H1 (cell line): ENCODE measurements at regions not wholly inside any gene's neighbourhood (a gene's known extent, or its start where the extent isn't known, plus 50 kb on each side); places are given as distances from the start of the nearest gene placed in this dataset.

Experiments used
- CTCF ChIA-PET: fragments of 300-600 bp; sonication (Branson Sonifier 250); formaldehyde crosslinking; loops from one replicate; lab custom pipeline; 2021; ENCODE audit not compliant: partially characterized antibody; lab: Charles Lee
- POLR2A ChIA-PET: fragments of 300-600 bp; sonication (Branson Sonifier 250); formaldehyde crosslinking; loops from one replicate; lab custom pipeline; 2021; ENCODE audit warnings: inconsistent platforms; ENCODE audit not compliant: partially characterized antibody; lab: Charles Lee
- DNase-seq, 2 experiments: peaks; one replicate each; pipeline versions ENCODE4 v3.0.0 to v3.0.0-alpha.2; 2010 to 2022; ENCODE audit warnings: low spot score in 2 of 2, low read depth in 1 of 2, mixed read lengths in 1 of 2
- FAIRE-seq: peaks from 2 replicates; lab custom pipeline; 2011; peaks lifted over from hg19 to GRCh38; lab: Jason Lieb, UNC
- H2AFZ ChIP-seq: 2 replicates; pipeline ENCODE4 v1.8.1; 2012; ENCODE audit warnings: low read length, inconsistent platforms
- H2AK5ac ChIP-seq: 2 replicates; pipeline ENCODE4 v1.6.1; 2013; ENCODE audit warnings: low read depth, low read length
- H2BK120ac ChIP-seq: replicated peaks from 2 replicates; pipeline ENCODE3; 2013; ENCODE audit warnings: low read depth, low read length, inconsistent platforms
- H2BK12ac ChIP-seq: 2 replicates; pipeline ENCODE4 v1.6.1; 2013; ENCODE audit warnings: low read depth, low read length
- H2BK15ac ChIP-seq: 2 replicates; pipeline ENCODE4 v1.6.1; 2013; ENCODE audit warnings: low read length
- H2BK20ac ChIP-seq: 2 replicates; pipeline ENCODE4 v1.6.1; 2013; ENCODE audit warnings: low read length
- H2BK5ac ChIP-seq: 2 replicates; pipeline ENCODE4 v1.6.1; 2013; ENCODE audit warnings: low read depth, low read length
- H3K14ac ChIP-seq: 2 replicates; pipeline ENCODE4 v1.6.1; 2013; ENCODE audit warnings: inconsistent platforms; ENCODE audit not compliant: insufficient read length
- H3K18ac ChIP-seq: 2 replicates; pipeline ENCODE4 v1.6.1; 2013; ENCODE audit warnings: low read length; ENCODE audit errors: extremely low read depth
- H3K23ac ChIP-seq: 2 replicates; pipeline ENCODE4 v1.6.1; 2013; ENCODE audit warnings: inconsistent platforms; ENCODE audit not compliant: insufficient read length
- H3K23me2 ChIP-seq: 2 replicates; pipeline ENCODE4 v1.6.1; 2013; ENCODE audit warnings: low read depth, low read length
- H3K27ac ChIP-seq: 2 replicates; pipeline ENCODE4 v1.6.1; 2011; ENCODE audit warnings: low read depth, low read length, inconsistent platforms
- H3K27me3 ChIP-seq, 4 experiments: replicated peaks in 1 of 4; 1 replicate in 1 of 4; 2 replicates in 3 of 4; pipeline versions ENCODE4 v1.6.1 to v1.8.1; 2011 to 2013; ENCODE audit warnings: low read length in 3 of 4, mild to moderate bottlenecking in 3 of 4, inconsistent platforms in 2 of 4, mixed read lengths in 2 of 4, moderate library complexity in 1 of 4; ENCODE audit not compliant: control insufficient read depth in 3 of 4, insufficient read depth in 3 of 4; ENCODE audit errors: extremely low read depth in 1 of 4
- H3K36me3 ChIP-seq, 4 experiments: 2 replicates each; pipeline versions ENCODE4 v1.6.1 to v1.8.1; 2011 to 2013; ENCODE audit warnings: mild to moderate bottlenecking in 4 of 4, low read length in 3 of 4, moderate library complexity in 2 of 4, control low read depth in 1 of 4, inconsistent platforms in 1 of 4; ENCODE audit not compliant: insufficient read depth in 4 of 4, control insufficient read depth in 2 of 4
- H3K4ac ChIP-seq: replicated peaks from 2 replicates; pipeline ENCODE3; 2013; ENCODE audit warnings: low read length, low read depth, mixed read lengths, inconsistent platforms; ENCODE audit not compliant: insufficient read length
- H3K4me1 ChIP-seq, 4 experiments: replicated peaks in 1 of 4; 1 replicate in 1 of 4; 2 replicates in 3 of 4; pipeline versions ENCODE4 v1.6.1 to v1.8.1; 2011 to 2013; ENCODE audit warnings: low read length in 3 of 4, inconsistent platforms in 2 of 4, mixed read lengths in 1 of 4; ENCODE audit not compliant: insufficient read depth in 4 of 4, control insufficient read depth in 3 of 4
- H3K4me2 ChIP-seq, 2 experiments: 2 replicates each; pipeline versions ENCODE4 v1.6.1 to v1.8.1; 2011 to 2013; ENCODE audit warnings: low read depth in 2 of 2, low read length in 2 of 2, control low read depth in 1 of 2, inconsistent platforms in 1 of 2, mild to moderate bottlenecking in 1 of 2; ENCODE audit not compliant: insufficient read depth in 1 of 2
- H3K4me3 ChIP-seq, 4 experiments: fragments of 200-600, 300-600 bp in 1 of 4; sonication (generic), shearing (Covaris generic), sonication (Bioruptor Twin) in 1 of 4; 2 replicates each; pipeline versions ENCODE4 v1.5.1 to v1.8.1; 2011 to 2016; ENCODE audit warnings: low read length in 4 of 4, low read depth in 3 of 4, control low read depth in 2 of 4, inconsistent platforms in 2 of 4, mild to moderate bottlenecking in 2 of 4, mixed read lengths in 1 of 4, moderate library complexity in 1 of 4; ENCODE audit not compliant: insufficient read depth in 2 of 4; ENCODE audit errors: extremely low read depth in 1 of 4
- H3K56ac ChIP-seq: replicated peaks from 2 replicates; pipeline ENCODE3; 2013; ENCODE audit warnings: low read depth, mild to moderate bottlenecking, mixed read lengths, low read length, inconsistent platforms; ENCODE audit not compliant: insufficient read length
- H3K79me1 ChIP-seq: 2 replicates; pipeline ENCODE4 v1.6.1; 2013; ENCODE audit warnings: low read depth, low read length, control low read depth
- H3K79me2 ChIP-seq, 2 experiments: 2 replicates each; pipeline versions ENCODE4 v1.6.1 to v1.8.1; 2012 to 2013; ENCODE audit warnings: low read length in 2 of 2, mild to moderate bottlenecking in 2 of 2, inconsistent platforms in 1 of 2; ENCODE audit not compliant: insufficient read depth in 2 of 2, control insufficient read depth in 1 of 2
- H3K9ac ChIP-seq, 4 experiments: replicated peaks in 1 of 4; 1 replicate in 1 of 4; 2 replicates in 3 of 4; pipeline versions ENCODE4 v1.6.1 to v1.8.1; 2011 to 2013; ENCODE audit warnings: low read depth in 3 of 4, low read length in 3 of 4, control low read depth in 2 of 4, mild to moderate bottlenecking in 2 of 4, moderate library complexity in 2 of 4, inconsistent platforms in 1 of 4; ENCODE audit errors: extremely low read depth in 1 of 4
- H3K9me3 ChIP-seq, 2 experiments: 2 replicates each; pipeline versions ENCODE4 v1.6.1 to v1.8.1; 2012 to 2013; ENCODE audit warnings: mild to moderate bottlenecking in 2 of 2, moderate library complexity in 2 of 2, control low read depth in 1 of 2, inconsistent platforms in 1 of 2, low read depth in 1 of 2, low read length in 1 of 2, mixed read lengths in 1 of 2; ENCODE audit not compliant: insufficient read depth in 2 of 2
- H4K20me1 ChIP-seq, 2 experiments: replicated peaks in 1 of 2; 2 replicates each; pipeline versions ENCODE3 to v1.8.1; 2011 to 2013; ENCODE audit warnings: inconsistent platforms in 2 of 2, low read length in 2 of 2, mild to moderate bottlenecking in 1 of 2; ENCODE audit not compliant: insufficient read depth in 2 of 2, control insufficient read depth in 1 of 2
- H4K5ac ChIP-seq: 2 replicates; pipeline ENCODE4 v1.6.1; 2013; ENCODE audit warnings: low read length, low read depth, mixed read lengths, inconsistent platforms; ENCODE audit not compliant: insufficient read length
- H4K8ac ChIP-seq: 2 replicates; pipeline ENCODE4 v1.8.0; 2013; ENCODE audit warnings: mild to moderate bottlenecking, moderate library complexity, low read length, inconsistent platforms; ENCODE audit not compliant: insufficient read depth; ENCODE audit errors: extremely low read depth
- H4K91ac ChIP-seq: replicated peaks from 2 replicates; pipeline ENCODE3; 2013; ENCODE audit warnings: low read length, mixed read lengths, inconsistent platforms; ENCODE audit not compliant: insufficient read length
- CTCF ChIP-seq, 3 experiments: IDR thresholded peaks; 1 replicate in 2 of 3; 2 replicates in 1 of 3; pipeline versions ENCODE4 v1.5.1 to v1.6.1; 2011; ENCODE audit warnings: low read length in 3 of 3, mild to moderate bottlenecking in 3 of 3, inconsistent platforms in 2 of 3, low read depth in 1 of 3, moderate library complexity in 1 of 3; ENCODE audit not compliant: insufficient read depth in 1 of 3; ENCODE audit errors: control extremely low read depth in 1 of 3
- FOSL1 ChIP-seq: IDR thresholded peaks from 2 replicates; pipeline ENCODE4 v1.6.1; 2011; ENCODE audit warnings: mild to moderate bottlenecking, low read depth, low read length, moderate library complexity; ENCODE audit not compliant: insufficient read depth
- RAD21 ChIP-seq, 2 experiments: IDR thresholded peaks in 1 of 2; conservative IDR thresholded peaks in 1 of 2; 2 replicates each; pipeline ENCODE4 v1.6.1; 2011; ENCODE audit warnings: low read depth in 2 of 2, low read length in 2 of 2, improper control_type of control experiment in 1 of 2, inconsistent platforms in 1 of 2, mild to moderate bottlenecking in 1 of 2, moderate library complexity in 1 of 2
- RNF2 ChIP-seq: fragments of 200-900, 300-1000 bp; sonication (generic); IDR thresholded peaks from 2 replicates; pipeline ENCODE4 v1.7.1; 2016; ENCODE audit warnings: borderline replicate concordance, low read depth, mild to moderate bottlenecking, antibody characterized with exemption, low read length; ENCODE audit not compliant: poor library complexity, severe bottlenecking; ENCODE audit errors: missing control alignments
- SP4 ChIP-seq: IDR thresholded peaks from 2 replicates; pipeline ENCODE4 v1.6.1; 2012; ENCODE audit warnings: low read length, inconsistent platforms
- WGBS, 2 experiments: shearing (Covaris generic) in 1 of 2; methylation state at CpG; one replicate each; pipeline versions ENCODE4 v1.1.6 to v1.1.7; 2013 to 2015; ENCODE audit warnings: low lambda C conversion rate in 2 of 2, mixed read lengths in 2 of 2, inconsistent platforms in 1 of 2, low coverage in 1 of 2, missing lambda C conversion rate in 1 of 2; ENCODE audit not compliant: insufficient replicate concordance in 2 of 2, insufficient coverage in 1 of 2, insufficient read length in 1 of 2; ENCODE audit errors: extremely low coverage in 1 of 2, missing lambda C conversion rate in 1 of 2; 5-methylcytosine and 5-hydroxymethylcytosine counted together

- H3K4me3 ChIP-seq, result no peak overlapping the region
- H3K9me3 ChIP-seq, result no peaks in the 10 kb centered on the region
- FAIRE-seq, result peak; percentile 90
- H3K79me2 ChIP-seq, result no peaks in the 10 kb centered on the region
- no peak overlapping the region for H3K18ac ChIP-seq
- H2AK5ac ChIP-seq, result no peak overlapping the region
- H2BK12ac ChIP-seq, result no peak overlapping the region
- no peaks in the 10 kb centered on the region for H3K36me3 ChIP-seq
- H4K8ac ChIP-seq, result no peak overlapping the region
- H3K4me1 ChIP-seq, result no peaks in the 10 kb centered on the region
- 63% methylated on average over 4 of the region's 4 CpGs; no CpG with 5 or more reads in 1 of the 2 experiments for WGBS, 2 experiments
- no peak overlapping the region for H3K9ac ChIP-seq
- DNase-seq, result no peak
- TF ChIP-seq FOSL1 (no peak), CTCF (IDR thresholded peaks at IDR 0.05; ENCODE audit: control extremely low read depth in 1 of 3, insufficient read depth in 1 of 3, low read depth in 1 of 3, low read length in 3 of 3) (peak in 2 of 3 experiments; percentile 47 to 65; a peak in 3 of 4 replicates), RAD21 (IDR thresholded peaks at IDR 0.05 in 1 of 2, conservative IDR thresholded peaks at IDR 0.05 in 1 of 2; ENCODE audit: low read depth in 2 of 2, low read length in 2 of 2) (peak; percentile 82 to 85), SP4 (no peak), RNF2 (no peak)
- H3K27me3 ChIP-seq, result no peaks in the 10 kb centered on the region
- no peak overlapping the region for H3K23ac ChIP-seq
- ChIA-PET CTCF (interaction anchor here (1.4 to 2.2 kb wide), 6 partner anchors 10 to 209 kb away, joined by 5 to 10 read pairs (median 7); no protein-coding TSS in a partner anchor), POLR2A (no interaction called here)
- H4K5ac ChIP-seq, result no peak overlapping the region
- H2BK120ac ChIP-seq, result no peak overlapping the region
- no peaks in the 10 kb centered on the region for H3K79me1 ChIP-seq
- H2BK15ac ChIP-seq, result no peak overlapping the region
- no peaks in the 10 kb centered on the region for H4K20me1 ChIP-seq
- no peak overlapping the region for H3K14ac ChIP-seq
- no peak overlapping the region for H2BK20ac ChIP-seq
- no peak overlapping the region for H3K4ac ChIP-seq
- no peak overlapping the region for H3K56ac ChIP-seq
- H2BK5ac ChIP-seq, result no peak overlapping the region
- no peak overlapping the region for H2AFZ ChIP-seq
- no peak overlapping the region for H4K91ac ChIP-seq
- peaks cover 2% of the 10 kb centered on the region; the same call in 1 of the 2 replicates for H3K23me2 ChIP-seq
- no peak overlapping the region for H3K27ac ChIP-seq
- H3K4me2 ChIP-seq, result no peak overlapping the region
Observed at GRCh38 chr15:37682304-37682703, 252.1 kb upstream of the TMCO5A start.
